LoVo (cell line): ENCODE measurements at regions not wholly inside any gene's neighbourhood (a gene's known extent, or its start where the extent isn't known, plus 50 kb on each side); places are given as distances from the start of the nearest gene placed in this dataset.
A peak's percentile ranks its signal among the peaks of the same experiment; 100 is the strongest.
"Not testable (repeated sequence)": the region's sequence is repeated elsewhere in the genome, so short reads cannot be mapped to it uniquely, and the experiment has no call there.

Experiments used
- DNase-seq: peaks from one replicate; pipeline ENCODE4 v3.0.0-alpha.2; 2016; ENCODE audit warnings: low spot score

- DNase-seq = no peak
Measured at GRCh38 chr6:113709936-113710509, 147.1 kb upstream of the MARCKS start.

- no peak for DNase-seq
Measured at GRCh38 chr6:113713665-113714064, 143.5 kb upstream of the MARCKS start.

GRCh38 chr6:113718588-113718987 is 138.6 kb upstream of the MARCKS start:
- no peak for DNase-seq

- DNase-seq = peak; percentile 92
Measured at GRCh38 chr6:113719064-113719463, 138.1 kb upstream of the MARCKS start.

- no peak for DNase-seq
Measured at GRCh38 chr6:113719545-113719944, 137.6 kb upstream of the MARCKS start.

- DNase-seq = no peak
Measured at GRCh38 chr6:113723182-113723581, 134.0 kb upstream of the MARCKS start.

GRCh38 chr6:113724927-113725326 is 132.2 kb upstream of the MARCKS start:
- not testable (repeated sequence) for DNase-seq

- DNase-seq = no peak
Measured at GRCh38 chr6:113731541-113731940, 125.6 kb upstream of the MARCKS start.

- DNase-seq = no peak
Measured at GRCh38 chr6:113732384-113732966, 124.7 kb upstream of the MARCKS start.

GRCh38 chr6:113733381-113733780 is 123.8 kb upstream of the MARCKS start:
- DNase-seq = no peak

GRCh38 chr6:113734982-113735381 is 122.2 kb upstream of the MARCKS start:
- no peak for DNase-seq

- no peak for DNase-seq
Measured at GRCh38 chr6:113735491-113735890, 121.7 kb upstream of the MARCKS start.

GRCh38 chr6:113736978-113737377 is 120.2 kb upstream of the MARCKS start:
- DNase-seq = no peak

- DNase-seq = no peak
Measured at GRCh38 chr6:113739041-113739655, 118.0 kb upstream of the MARCKS start.

GRCh38 chr6:113741651-113742050 is 115.5 kb upstream of the MARCKS start:
- DNase-seq = no peak

GRCh38 chr6:113742342-113742741 is 114.8 kb upstream of the MARCKS start:
- no peak for DNase-seq

GRCh38 chr6:113744861-113745260 is 112.3 kb upstream of the MARCKS start:
- DNase-seq = no peak

GRCh38 chr6:113750151-113750855 is 106.8 kb upstream of the MARCKS start:
- DNase-seq = no peak

GRCh38 chr6:113754291-113754690 is 102.9 kb upstream of the MARCKS start:
- DNase-seq = no peak

GRCh38 chr6:113755449-113756289 is 101.5 kb upstream of the MARCKS start:
- DNase-seq = no peak

GRCh38 chr6:113756290-113756665 is 100.9 kb upstream of the MARCKS start:
- no peak for DNase-seq

GRCh38 chr6:113758214-113758613 is 98.9 kb upstream of the MARCKS start:
- DNase-seq = no peak
